ENCODE measurements at regions not wholly inside any gene's neighbourhood (a gene's known extent, or its start where the extent isn't known, plus 50 kb on each side); places are given as distances from the start of the nearest gene placed in this dataset.

GRCh38 chr1:219490566-219490965 lies 122.3 kb downstream of the ZC3H11B start:
- H3K27ac ChIP-seq: no peak overlapping the region
- ATAC-seq (replicated peaks in 6 of 8): no peak
- in situ Hi-C loops (cut with MboI; ENCODE audit: low pct_unique_long_range_greater_than_20kb in 2 of 9, low sequenced_read_pairs in 9 of 9, unreplicated experiment in 9 of 9): no loop called here
- WGBS, 10 experiments: 80 to 100% (median 95%) methylated on average over 1 of the region's 1 CpG; no CpG with 5 or more reads in 1 of the 10 experiments
- no peak overlapping the region for H3K4me3 ChIP-seq
- H3K4me1 ChIP-seq (replicated peaks in 1 of 2): peaks cover 0 to 1% of the 10 kb centered on the region in 2 donors

- ATAC-seq (replicated peaks in 6 of 8): no peak
- in situ Hi-C loops (cut with MboI; ENCODE audit: low pct_unique_long_range_greater_than_20kb in 2 of 9, low sequenced_read_pairs in 9 of 9, unreplicated experiment in 9 of 9): no loop called here
- 19 to 100% (median 93%) methylated on average over 1 to 2 of the region's 2 CpGs for WGBS, 10 experiments
- H3K4me1 ChIP-seq (replicated peaks in 1 of 2): no peaks in the 10 kb centered on the region
- no peak overlapping the region for H3K4me3 ChIP-seq
- no peak overlapping the region for H3K27ac ChIP-seq
Measured at GRCh38 chr1:219489636-219490035, 123.3 kb downstream of the ZC3H11B start.

GRCh38 chr1:219488275-219488674 lies 124.6 kb downstream of the ZC3H11B start:
- ATAC-seq (replicated peaks in 6 of 8): no peak
- Histone ChIP-seq H3K4me3 (no peak overlapping the region), H3K27ac (no peak overlapping the region), H3K4me1 (replicated peaks in 1 of 2) (no peaks in the 10 kb centered on the region)
- WGBS, 10 experiments: 0 to 100% (median 89%) methylated on average over 1 of the region's 1 CpG; no CpG with 5 or more reads in 1 of the 10 experiments
- in situ Hi-C loops (cut with MboI; ENCODE audit: low pct_unique_long_range_greater_than_20kb in 2 of 9, low sequenced_read_pairs in 9 of 9, unreplicated experiment in 9 of 9): no loop called here

- H3K4me3 ChIP-seq: no peak overlapping the region
- in situ Hi-C loops (cut with MboI; ENCODE audit: low pct_unique_long_range_greater_than_20kb in 2 of 9, low sequenced_read_pairs in 9 of 9, unreplicated experiment in 9 of 9): no loop called here
- 36 to 100% (median 93%) methylated on average over 1 of the region's 1 CpG for WGBS, 10 experiments
- no peak overlapping the region for H3K27ac ChIP-seq
- H3K4me1 ChIP-seq (replicated peaks in 1 of 2): peaks cover 0 to 4% of the 10 kb centered on the region in 2 donors
- ATAC-seq (replicated peaks in 6 of 8): no peak
Measured at GRCh38 chr1:219483530-219483929, 129.4 kb downstream of the ZC3H11B start.

- in situ Hi-C loops (cut with MboI; ENCODE audit: low pct_unique_long_range_greater_than_20kb in 2 of 9, low sequenced_read_pairs in 9 of 9, unreplicated experiment in 9 of 9): no loop called here
- WGBS, 10 experiments: 91 to 100% (median 94%) methylated on average over 2 to 10 of the region's 10 CpGs; no CpG with 5 or more reads in 5 of the 10 experiments
- H3K27ac ChIP-seq: no peak overlapping the region
Measured at GRCh38 chr1:219480011-219480410, 132.9 kb downstream of the ZC3H11B start.

GRCh38 chr1:219478811-219479210 lies 134.1 kb downstream of the ZC3H11B start:
- Histone ChIP-seq H3K4me3 (no peak overlapping the region), H3K4me1 (replicated peaks in 1 of 2) (peaks cover 4% of the 10 kb centered on the region in 2 donors), H3K27ac (no peak overlapping the region)
- WGBS, 10 experiments: 30 to 87% (median 70%) methylated on average over 1 to 3 of the region's 3 CpGs; no CpG with 5 or more reads in 4 of the 10 experiments
- in situ Hi-C loops (cut with MboI; ENCODE audit: low pct_unique_long_range_greater_than_20kb in 2 of 9, low sequenced_read_pairs in 9 of 9, unreplicated experiment in 9 of 9): no loop called here
- ATAC-seq (replicated peaks in 6 of 8): no peak

More at GRCh38 chr1:219480011-219480410, 132.9 kb downstream of the ZC3H11B start:
- Histone ChIP-seq H3K4me3 (no peak overlapping the region), H3K4me1 (replicated peaks in 1 of 2) (peaks cover 4% of the 10 kb centered on the region in 2 donors)
- ATAC-seq (replicated peaks in 6 of 8): peak in 1 of 8 experiments; percentile 48

GRCh38 chr1:219477861-219478260 lies 135.0 kb downstream of the ZC3H11B start:
- H3K4me1 ChIP-seq (replicated peaks in 1 of 2): peaks cover 4% of the 10 kb centered on the region in 2 donors
- 54 to 100% (median 90%) methylated on average over 1 to 4 of the region's 4 CpGs; no CpG with 5 or more reads in 5 of the 10 experiments for WGBS, 10 experiments
- in situ Hi-C loops (cut with MboI; ENCODE audit: low pct_unique_long_range_greater_than_20kb in 2 of 9, low sequenced_read_pairs in 9 of 9, unreplicated experiment in 9 of 9): no loop called here

GRCh38 chr1:219476716-219477115 lies 136.2 kb downstream of the ZC3H11B start:
- ATAC-seq (replicated peaks in 6 of 8): no peak
- in situ Hi-C loops (cut with MboI; ENCODE audit: low pct_unique_long_range_greater_than_20kb in 2 of 9, low sequenced_read_pairs in 9 of 9, unreplicated experiment in 9 of 9): no loop called here

More at GRCh38 chr1:219477861-219478260, 135.0 kb downstream of the ZC3H11B start:
- Histone ChIP-seq H3K27ac (no peak overlapping the region), H3K4me3 (no peak overlapping the region)
- ATAC-seq (replicated peaks in 6 of 8): no peak

GRCh38 chr1:219476116-219476515 lies 136.8 kb downstream of the ZC3H11B start:
- 50 to 81% (median 68%) methylated on average over 2 of the region's 2 CpGs; no CpG with 5 or more reads in 6 of the 10 experiments for WGBS, 10 experiments
- H3K27ac ChIP-seq: no peak overlapping the region
- ATAC-seq (replicated peaks in 6 of 8): peak in 1 of 8 experiments; percentile 10
- no peak overlapping the region for H3K4me3 ChIP-seq
- H3K4me1 ChIP-seq (replicated peaks in 1 of 2): peaks cover 4% of the 10 kb centered on the region in 2 donors
- in situ Hi-C loops (cut with MboI; ENCODE audit: low pct_unique_long_range_greater_than_20kb in 2 of 9, low sequenced_read_pairs in 9 of 9, unreplicated experiment in 9 of 9): no loop called here

More at GRCh38 chr1:219476716-219477115, 136.2 kb downstream of the ZC3H11B start:
- H3K4me3 ChIP-seq: no peak overlapping the region
- peaks cover 4% of the 10 kb centered on the region in 2 donors for H3K4me1 ChIP-seq (replicated peaks in 1 of 2)
- WGBS, 10 experiments: 57 to 100% (median 84%) methylated on average over 1 of the region's 1 CpG; no CpG with 5 or more reads in 1 of the 10 experiments
- no peak overlapping the region for H3K27ac ChIP-seq

- in situ Hi-C loops (cut with MboI; ENCODE audit: low pct_unique_long_range_greater_than_20kb in 2 of 9, low sequenced_read_pairs in 9 of 9, unreplicated experiment in 9 of 9): no loop called here
- WGBS, 10 experiments: 67 to 100% (median 80%) methylated on average over 1 to 2 of the region's 2 CpGs; no CpG with 5 or more reads in 3 of the 10 experiments
- Histone ChIP-seq H3K27ac (no peak overlapping the region), H3K4me1 (replicated peaks in 1 of 2) (peaks cover 0 to 4% of the 10 kb centered on the region in 2 donors), H3K4me3 (no peak overlapping the region)
- no peak for ATAC-seq (replicated peaks in 6 of 8)
Measured at GRCh38 chr1:219472596-219472995, 140.3 kb downstream of the ZC3H11B start.

- Histone ChIP-seq H3K4me3 (no peak overlapping the region), H3K4me1 (replicated peaks in 1 of 2) (no peaks in the 10 kb centered on the region), H3K27ac (no peak overlapping the region)
- no peak for ATAC-seq (replicated peaks in 6 of 8)
- 0 to 92% (median 72%) methylated on average over 1 to 2 of the region's 2 CpGs for WGBS, 10 experiments
- in situ Hi-C loops (cut with MboI; ENCODE audit: low pct_unique_long_range_greater_than_20kb in 2 of 9, low sequenced_read_pairs in 9 of 9, unreplicated experiment in 9 of 9): no loop called here
Measured at GRCh38 chr1:219467524-219467923, 145.4 kb downstream of the ZC3H11B start.

GRCh38 chr1:219466766-219467165 lies 146.1 kb downstream of the ZC3H11B start:
- no peak for ATAC-seq (replicated peaks in 6 of 8)
- in situ Hi-C loops (cut with MboI; ENCODE audit: low pct_unique_long_range_greater_than_20kb in 2 of 9, low sequenced_read_pairs in 9 of 9, unreplicated experiment in 9 of 9): no loop called here
- H3K27ac ChIP-seq: no peak overlapping the region
- H3K4me1 ChIP-seq (replicated peaks in 1 of 2): no peaks in the 10 kb centered on the region
- no peak overlapping the region for H3K4me3 ChIP-seq

- in situ Hi-C loops (cut with MboI; ENCODE audit: low pct_unique_long_range_greater_than_20kb in 2 of 9, low sequenced_read_pairs in 9 of 9, unreplicated experiment in 9 of 9): no loop called here
- H3K4me3 ChIP-seq: no peak overlapping the region
- ATAC-seq (replicated peaks in 6 of 8): no peak
- no peak overlapping the region for H3K27ac ChIP-seq
- 25 to 100% (median 92%) methylated on average over 1 to 7 of the region's 7 CpGs for WGBS, 10 experiments
- H3K4me1 ChIP-seq (replicated peaks in 1 of 2): no peaks in the 10 kb centered on the region
Measured at GRCh38 chr1:219465212-219466093, 147.5 kb downstream of the ZC3H11B start.

Measured in motor neuron (in vitro differentiated cells).